K562 (cell line): ENCODE measurements at regions not wholly inside any gene's neighbourhood (a gene's known extent, or its start where the extent isn't known, plus 50 kb on each side); places are given as distances from the start of the nearest gene placed in this dataset.

Source experiments
- ATAC-seq: fragments of 200-7000 bp; cut with Tn5 transposase; 3 replicates; pipeline ENCODE4 v1.9.1; 2020; ENCODE audit warnings: moderate library complexity
- BruUV-seq: library from RNA; stranded (reverse); fragments of 400-500 nt; replicated peaks from 2 replicates; lab custom pipeline; 2021; lab: Mats Ljungman, UMichigan
- CTCF ChIA-PET: fragments of 300-600 bp; formaldehyde crosslinking; extraction: SDS; loops from one replicate; lab custom pipeline; 2021; ENCODE audit warnings: low intra/inter-chr PET ratio; lab: Yijun Ruan, JAX
- POLR2A ChIA-PET: fragments of 300-600, 350-650 bp; sonication (Branson Sonifier 250); formaldehyde crosslinking; extraction: SDS; loops from one replicate; lab custom pipeline; 2021; ENCODE audit warnings: antibody characterized with exemption, inconsistent platforms; lab: Yijun Ruan, JAX
- DNase-seq, 4 experiments: peaks; one replicate each; pipeline versions ENCODE4 v3.0.0 to v3.0.0-alpha.2; 2011 to 2018; ENCODE audit warnings: low spot score in 3 of 4, mixed read lengths in 3 of 4; ENCODE audit errors: extremely low read depth in 1 of 4
- FAIRE-seq: peaks from 2 replicates; lab custom pipeline; 2011; peaks lifted over from hg19 to GRCh38; lab: Jason Lieb, UNC
- H2AFZ ChIP-seq: 2 replicates; pipeline ENCODE4 v1.6.0; 2011; ENCODE audit warnings: low read depth, low read length, control low read depth, inconsistent platforms
- H3K27ac ChIP-seq: fragments of 200-600 bp; 3 replicates; pipeline ENCODE4 v1.8.0; 2011; ENCODE audit warnings: low read depth, mild to moderate bottlenecking, control low read depth, inconsistent platforms, low read length, moderate library complexity, mixed read lengths; ENCODE audit errors: extremely low read depth
- H3K27me3 ChIP-seq, 2 experiments: fragments of 300-600 bp in 1 of 2; 2 replicates in 1 of 2; 3 replicates in 1 of 2; pipeline versions ENCODE4 v1.6.0 to v1.8.0; 2011; ENCODE audit warnings: inconsistent platforms in 2 of 2, low read length in 2 of 2, mild to moderate bottlenecking in 1 of 2, mixed read lengths in 1 of 2, moderate library complexity in 1 of 2; ENCODE audit not compliant: control insufficient read depth in 2 of 2, insufficient read depth in 2 of 2
- H3K36me3 ChIP-seq: fragments of 300-600 bp; 3 replicates; pipeline ENCODE4 v1.8.0; 2011; ENCODE audit warnings: mild to moderate bottlenecking, low read length, inconsistent platforms; ENCODE audit not compliant: control insufficient read depth, insufficient read depth
- H3K4me1 ChIP-seq, 2 experiments: fragments of 200-600 bp in 1 of 2; replicated peaks in 1 of 2; 2 replicates in 1 of 2; 3 replicates in 1 of 2; pipeline versions ENCODE4 v1.5.1 to v1.8.0; 2011; ENCODE audit warnings: inconsistent platforms in 2 of 2, low read length in 2 of 2, mild to moderate bottlenecking in 1 of 2, mixed read lengths in 1 of 2, moderate library complexity in 1 of 2; ENCODE audit not compliant: control insufficient read depth in 2 of 2, insufficient read depth in 2 of 2
- H3K4me2 ChIP-seq: 2 replicates; pipeline ENCODE4 v1.6.1; 2011; ENCODE audit warnings: low read length, control low read depth, inconsistent platforms, mixed read lengths; ENCODE audit not compliant: insufficient read depth
- H3K4me3 ChIP-seq: fragments of 200-600 bp; sonication (generic), shearing (Covaris generic); 2 replicates; pipeline ENCODE4 v1.5.1; 2016; ENCODE audit warnings: control low read depth, inconsistent platforms
- H3K79me2 ChIP-seq: fragments of 200-600 bp; 3 replicates; pipeline ENCODE4 v1.8.0; 2011; ENCODE audit warnings: low read length, inconsistent platforms; ENCODE audit not compliant: control insufficient read depth, insufficient read depth
- H3K9ac ChIP-seq, 2 experiments: 2 replicates each; pipeline versions ENCODE4 v1.6.0 to v1.6.1; 2011; ENCODE audit warnings: low read depth in 2 of 2, low read length in 2 of 2, control low read depth in 1 of 2, inconsistent platforms in 1 of 2, mild to moderate bottlenecking in 1 of 2, mixed read lengths in 1 of 2; ENCODE audit not compliant: insufficient read depth in 1 of 2
- H3K9me1 ChIP-seq: one replicate; pipeline ENCODE4 v1.6.0; 2011; ENCODE audit warnings: inconsistent platforms, mild to moderate bottlenecking, low read length, moderate library complexity; ENCODE audit not compliant: control insufficient read depth, insufficient read depth
- H3K9me3 ChIP-seq: replicated peaks from 2 replicates; pipeline ENCODE4 v1.5.1; 2011; ENCODE audit warnings: low read depth, low read length, inconsistent platforms; ENCODE audit not compliant: control insufficient read depth, insufficient read depth
- H4K20me1 ChIP-seq: replicated peaks from 2 replicates; pipeline ENCODE4 v1.6.1; 2011; ENCODE audit warnings: low read length, inconsistent platforms, mixed read lengths; ENCODE audit not compliant: control insufficient read depth, insufficient read depth
- CHCHD3 ChIP-seq: fragments of 250-450 bp; sonication (Bioruptor Pico); IDR thresholded peaks from 2 replicates; pipeline ENCODE4 v2.1.2; 2022; ENCODE audit warnings: mild to moderate bottlenecking
- ETV5 ChIP-seq: sonication (generic); formaldehyde crosslinking; IDR thresholded peaks from 2 replicates; pipeline ENCODE4 v1.4.0; 2020; ENCODE audit warnings: low read depth, mild to moderate bottlenecking, missing genetic modification reagents
- HDAC2 ChIP-seq: fragments of 450-650 bp; IDR thresholded peaks from 2 replicates; pipeline ENCODE4 v1.6.1; 2016; ENCODE audit warnings: mild to moderate bottlenecking
- JUN ChIP-seq, 2 experiments: sonication (generic) in 1 of 2; formaldehyde crosslinking in 1 of 2; IDR thresholded peaks; 2 replicates each; pipeline versions ENCODE4 v1.6.1 to v1.8.0; 2012 to 2022; ENCODE audit warnings: borderline replicate concordance in 2 of 2, mild to moderate bottlenecking in 2 of 2, improper control_type of control experiment in 1 of 2, low read depth in 1 of 2, low read length in 1 of 2, missing genetic modification reagents in 1 of 2
- NONO ChIP-seq, 2 experiments: fragments of 200-400 bp in 1 of 2; fragments of 450-650 bp in 1 of 2; formaldehyde crosslinking in 1 of 2; IDR thresholded peaks; 2 replicates each; pipeline ENCODE4 v1.6.1; 2017; ENCODE audit warnings: low read depth in 2 of 2, mild to moderate bottlenecking in 2 of 2, moderate library complexity in 2 of 2, low read length in 1 of 2
- PCBP2 ChIP-seq: fragments of 200-400 bp; formaldehyde crosslinking; IDR thresholded peaks from 2 replicates; pipeline ENCODE4 v1.6.1; 2018; ENCODE audit warnings: low read length, low read depth, mild to moderate bottlenecking, moderate library complexity; ENCODE audit not compliant: poor library complexity, severe bottlenecking
- POLR3G ChIP-seq: IDR thresholded peaks from 2 replicates; pipeline ENCODE4 v1.6.1; 2011; ENCODE audit not compliant: insufficient read length, insufficient replicate concordance; ENCODE audit errors: extremely low read depth
- RAD51 ChIP-seq: fragments of 450-650 bp; IDR thresholded peaks from 2 replicates; pipeline ENCODE4 v1.7.1; 2016; ENCODE audit warnings: low read depth, mild to moderate bottlenecking, borderline replicate concordance
- SRSF9 ChIP-seq: fragments of 200-400 bp; formaldehyde crosslinking; IDR thresholded peaks from 2 replicates; pipeline ENCODE4 v1.6.1; 2017; ENCODE audit warnings: low read depth, low read length, borderline replicate concordance
- U2AF2 ChIP-seq: fragments of 200-400 bp; formaldehyde crosslinking; optimal IDR thresholded peaks from 2 replicates; pipeline ENCODE3; 2017; ENCODE audit warnings: low read depth, mild to moderate bottlenecking, low read length
- XRCC3 ChIP-seq: fragments of 450-650 bp; IDR thresholded peaks from 2 replicates; pipeline ENCODE4 v1.6.1; 2017; ENCODE audit warnings: mild to moderate bottlenecking, moderate library complexity
- ZNF696 ChIP-seq: fragments of 250-450 bp; sonication (Bioruptor Pico); conservative IDR thresholded peaks from 2 replicates; pipeline ENCODE4 v1.4.0; 2020; ENCODE audit warnings: mild to moderate bottlenecking, moderate library complexity
- ZNF778 ChIP-seq: fragments of 450-650 bp; formaldehyde crosslinking; IDR thresholded peaks from 2 replicates; pipeline ENCODE4 v1.4.0; 2020; ENCODE audit warnings: mild to moderate bottlenecking, moderate library complexity
- WGBS: fragments of 100-300 bp; shearing (Covaris generic); methylation state at CpG from one replicate; pipeline ENCODE4 v1.1.6; 2016; ENCODE audit warnings: low coverage, mixed read lengths; ENCODE audit not compliant: insufficient coverage; ENCODE audit errors: missing lambda C conversion rate; 5-methylcytosine and 5-hydroxymethylcytosine counted together
- in situ Hi-C: fragments of 300-500 bp; cut with MboI; formaldehyde crosslinking; loops from 4 replicates; pipeline ENCODE4 v1.15.0; 2018; ENCODE audit warnings: inconsistent platforms, mixed read lengths
- intact Hi-C: fragments of 100-400 bp; cut with micrococcal nuclease; formaldehyde crosslinking; loops from 2 replicates; pipeline ENCODE4 v1.14.2; 2022
- TF ChIP-seq, protein P1 (sequence below): sonication (generic); formaldehyde crosslinking; IDR thresholded peaks from 2 replicates; pipeline ENCODE4 v1.8.0; 2022; ENCODE audit warnings: missing genetic modification reagents, mild to moderate bottlenecking, borderline replicate concordance
- TF ChIP-seq, protein P2 (sequence below): fragments of 250-450 bp; sonication (Bioruptor Pico); IDR thresholded peaks from 2 replicates; pipeline ENCODE4 v1.9.0; 2021; ENCODE audit warnings: mild to moderate bottlenecking, inconsistent platforms
- TF ChIP-seq, protein P3 (sequence below), 2 experiments: fragments of 450-650 bp in 1 of 2; sonication (generic) in 1 of 2; formaldehyde crosslinking; conservative IDR thresholded peaks; 2 replicates each; pipeline versions ENCODE4 v1.4.0 to v1.8.1; 2020 to 2022; ENCODE audit warnings: mild to moderate bottlenecking in 1 of 2, missing genetic modification reagents in 1 of 2

DNA sequence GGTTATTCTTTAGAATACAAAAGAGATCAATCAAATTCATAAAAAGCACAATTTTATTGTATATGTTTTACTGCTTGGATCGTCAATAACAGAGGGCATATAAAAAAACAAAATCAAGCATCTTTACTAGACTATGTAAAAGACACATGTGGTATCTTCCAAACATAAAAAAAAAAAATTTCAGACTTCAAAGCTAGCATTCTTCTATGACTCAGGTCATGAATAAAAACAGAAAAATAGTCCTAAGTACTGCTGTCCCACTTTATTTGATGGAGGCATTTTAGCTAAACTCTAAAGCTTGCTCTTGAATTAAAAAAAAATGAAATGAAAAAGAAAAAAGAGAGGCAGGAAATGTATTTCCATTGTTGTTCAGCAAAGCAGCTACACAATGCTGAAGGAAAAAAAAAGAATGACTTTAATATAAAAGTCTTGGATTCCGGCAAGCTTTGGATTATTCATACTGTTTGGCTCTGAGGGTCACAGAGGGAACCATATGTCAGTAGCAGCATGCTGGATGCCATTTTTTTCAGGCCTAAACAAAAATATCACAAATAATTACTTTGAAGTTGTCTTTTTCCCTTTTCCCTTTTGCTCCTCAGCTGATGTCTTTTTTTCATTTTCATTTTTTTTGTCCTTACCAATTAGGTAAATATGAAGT is 249.1 kb upstream of the DIAPH2 start (continued):
- TF ChIP-seq, protein P1, sequence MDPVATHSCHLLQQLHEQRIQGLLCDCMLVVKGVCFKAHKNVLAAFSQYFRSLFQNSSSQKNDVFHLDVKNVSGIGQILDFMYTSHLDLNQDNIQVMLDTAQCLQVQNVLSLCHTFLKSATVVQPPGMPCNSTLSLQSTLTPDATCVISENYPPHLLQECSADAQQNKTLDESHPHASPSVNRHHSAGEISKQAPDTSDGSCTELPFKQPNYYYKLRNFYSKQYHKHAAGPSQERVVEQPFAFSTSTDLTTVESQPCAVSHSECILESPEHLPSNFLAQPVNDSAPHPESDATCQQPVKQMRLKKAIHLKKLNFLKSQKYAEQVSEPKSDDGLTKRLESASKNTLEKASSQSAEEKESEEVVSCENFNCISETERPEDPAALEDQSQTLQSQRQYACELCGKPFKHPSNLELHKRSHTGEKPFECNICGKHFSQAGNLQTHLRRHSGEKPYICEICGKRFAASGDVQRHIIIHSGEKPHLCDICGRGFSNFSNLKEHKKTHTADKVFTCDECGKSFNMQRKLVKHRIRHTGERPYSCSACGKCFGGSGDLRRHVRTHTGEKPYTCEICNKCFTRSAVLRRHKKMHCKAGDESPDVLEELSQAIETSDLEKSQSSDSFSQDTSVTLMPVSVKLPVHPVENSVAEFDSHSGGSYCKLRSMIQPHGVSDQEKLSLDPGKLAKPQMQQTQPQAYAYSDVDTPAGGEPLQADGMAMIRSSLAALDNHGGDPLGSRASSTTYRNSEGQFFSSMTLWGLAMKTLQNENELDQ, result no peak
- TF ChIP-seq U2AF2 (no peak), ETV5 (no peak)
- TF ChIP-seq, protein P2, sequence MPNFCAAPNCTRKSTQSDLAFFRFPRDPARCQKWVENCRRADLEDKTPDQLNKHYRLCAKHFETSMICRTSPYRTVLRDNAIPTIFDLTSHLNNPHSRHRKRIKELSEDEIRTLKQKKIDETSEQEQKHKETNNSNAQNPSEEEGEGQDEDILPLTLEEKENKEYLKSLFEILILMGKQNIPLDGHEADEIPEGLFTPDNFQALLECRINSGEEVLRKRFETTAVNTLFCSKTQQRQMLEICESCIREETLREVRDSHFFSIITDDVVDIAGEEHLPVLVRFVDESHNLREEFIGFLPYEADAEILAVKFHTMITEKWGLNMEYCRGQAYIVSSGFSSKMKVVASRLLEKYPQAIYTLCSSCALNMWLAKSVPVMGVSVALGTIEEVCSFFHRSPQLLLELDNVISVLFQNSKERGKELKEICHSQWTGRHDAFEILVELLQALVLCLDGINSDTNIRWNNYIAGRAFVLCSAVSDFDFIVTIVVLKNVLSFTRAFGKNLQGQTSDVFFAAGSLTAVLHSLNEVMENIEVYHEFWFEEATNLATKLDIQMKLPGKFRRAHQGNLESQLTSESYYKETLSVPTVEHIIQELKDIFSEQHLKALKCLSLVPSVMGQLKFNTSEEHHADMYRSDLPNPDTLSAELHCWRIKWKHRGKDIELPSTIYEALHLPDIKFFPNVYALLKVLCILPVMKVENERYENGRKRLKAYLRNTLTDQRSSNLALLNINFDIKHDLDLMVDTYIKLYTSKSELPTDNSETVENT (CRISPR knock-in tag), result no peak
- TF ChIP-seq, all 486 proteins: peak for 0

DNA sequence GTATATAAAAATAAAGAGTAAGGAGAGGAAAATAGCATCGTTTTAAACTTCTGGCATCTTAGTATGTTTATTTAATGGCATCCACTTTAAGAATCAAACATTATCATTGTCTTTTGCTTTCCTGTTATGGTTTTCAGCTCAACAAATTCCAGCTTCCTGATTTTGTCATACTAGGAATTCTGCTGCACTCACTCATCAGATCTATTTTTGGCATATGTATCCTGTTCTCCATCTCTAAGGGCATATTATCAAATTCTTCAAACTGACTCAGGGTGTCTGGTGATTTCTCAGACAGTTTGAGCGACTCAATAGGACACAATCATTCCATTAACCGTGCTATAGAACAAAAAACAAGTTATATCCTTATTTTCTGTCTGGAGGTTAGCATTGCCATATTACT is 248.5 kb upstream of the DIAPH2 start:
- H3K9ac ChIP-seq, result no peak overlapping the region
- H3K27me3 ChIP-seq, result no peaks in the 10 kb centered on the region
- H3K4me3 ChIP-seq, result no peak overlapping the region
- no peaks in the 10 kb centered on the region for H4K20me1 ChIP-seq
- CTCF ChIA-PET, result no interaction called here
- FAIRE-seq (no peak), DNase-seq (no peak), ATAC-seq (no peak)
- in situ Hi-C loops, result no loop called here
- H3K27ac ChIP-seq, result no peak overlapping the region
- H3K79me2 ChIP-seq, result no peaks in the 10 kb centered on the region
- H3K4me1 ChIP-seq, result no peaks in the 10 kb centered on the region
- intact Hi-C loops, result no loop called here
- no peaks in the 10 kb centered on the region for H3K36me3 ChIP-seq
- no peaks in the 10 kb centered on the region for H3K9me3 ChIP-seq
- BruUV-seq, result no TSS peak
- WGBS, result 0% methylated on average over 3 of the region's 3 CpGs
- H3K4me2 ChIP-seq, result no peak overlapping the region
- H3K9me1 ChIP-seq, result no peaks in the 10 kb centered on the region
- no peak overlapping the region for H2AFZ ChIP-seq
- POLR2A ChIA-PET, result no interaction called here
- TF ChIP-seq JUN (IDR thresholded peaks at IDR 0.05; ENCODE audit: borderline replicate concordance, low read depth, low read length) (no peak), JUN (CRISPR knock-in tag; IDR thresholded peaks at IDR 0.05; ENCODE audit: borderline replicate concordance) (no peak), ZNF778 (CRISPR knock-in tag) (no peak), CHCHD3 (no peak), PCBP2 (no peak), ZNF696 (no peak), NONO (IDR thresholded peaks at IDR 0.05; ENCODE audit: low read depth in 2 of 2, low read length in 1 of 2) (no peak), RAD51 (no peak), HDAC2 (no peak), XRCC3 (no peak), POLR3G (no peak), SRSF9 (no peak)
- TF ChIP-seq, protein P3, sequence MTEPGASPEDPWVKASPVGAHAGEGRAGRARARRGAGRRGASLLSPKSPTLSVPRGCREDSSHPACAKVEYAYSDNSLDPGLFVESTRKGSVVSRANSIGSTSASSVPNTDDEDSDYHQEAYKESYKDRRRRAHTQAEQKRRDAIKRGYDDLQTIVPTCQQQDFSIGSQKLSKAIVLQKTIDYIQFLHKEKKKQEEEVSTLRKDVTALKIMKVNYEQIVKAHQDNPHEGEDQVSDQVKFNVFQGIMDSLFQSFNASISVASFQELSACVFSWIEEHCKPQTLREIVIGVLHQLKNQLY (CRISPR knock-in tag; conservative IDR thresholded peaks at IDR 0.05), result no peak
